ENCODE measurements at regions not wholly inside any gene's neighbourhood (a gene's known extent, or its start where the extent isn't known, plus 50 kb on each side); places are given as distances from the start of the nearest gene placed in this dataset.

- TF ChIP-seq CTCF (conservative IDR thresholded peaks at IDR 0.05; ENCODE audit: low read depth in 2 of 2) (no peak), EZH2 (IDR thresholded peaks at IDR 0.05; ENCODE audit: low read depth, unreplicated experiment) (no peak), POLR2AphosphoS5 (IDR thresholded peaks at IDR 0.05; ENCODE audit: low read depth) (no peak), CREB1 (CRISPR knock-in tag; IDR thresholded peaks at IDR 0.05; ENCODE audit: low read depth) (no peak), EZH2phosphoT487 (IDR thresholded peaks at IDR 0.05; ENCODE audit: unreplicated experiment) (no peak)
Measured at GRCh38 chr10:109695988-109696387, 227.3 kb downstream of the XPNPEP1 start.

All from GM23338 (cell line).